OCI-LY7 (cell line): ENCODE measurements at regions not wholly inside any gene's neighbourhood (a gene's known extent, or its start where the extent isn't known, plus 50 kb on each side); places are given as distances from the start of the nearest gene placed in this dataset.

ENCODE experiments used
- CTCF ChIP-seq: fragments of 200-600 bp; sonication (generic); conservative IDR thresholded peaks from 2 replicates; pipeline ENCODE4 v1.5.1; 2014; ENCODE audit warnings: mild to moderate bottlenecking, antibody characterized with exemption, low read length, moderate library complexity, mixed read lengths
- EZH2phosphoT487 ChIP-seq: fragments of 200-600 bp; sonication (generic); IDR thresholded peaks from 2 replicates; pipeline ENCODE4 v1.6.1; 2018; ENCODE audit warnings: low read depth, borderline replicate concordance, mild to moderate bottlenecking, mixed run types, antibody characterized with exemption, low read length, moderate library complexity, mixed read lengths

GRCh38 chr21:22796147-22796546 lies 1797.9 kb downstream of the NCAM2 start:
- TF ChIP-seq CTCF (no peak), EZH2phosphoT487 (no peak)
